ENCODE measurements at regions not wholly inside any gene's neighbourhood (a gene's known extent, or its start where the extent isn't known, plus 50 kb on each side); places are given as distances from the start of the nearest gene placed in this dataset.

- Histone ChIP-seq H3K4me2 (ENCODE audit: low read depth, low read length, poor library complexity, severe bottlenecking) (no peak overlapping the region), H3K9me2 (replicated peaks; ENCODE audit: insufficient read depth, low read length) (no peaks in the 10 kb centered on the region), H3K9me3 (ENCODE audit: low read length) (no peaks in the 10 kb centered on the region), H3K4me3 (ENCODE audit: low read length) (no peak overlapping the region), H3K4me1 (ENCODE audit: low read length) (no peaks in the 10 kb centered on the region), H3K27me3 (ENCODE audit: low read length) (no peaks in the 10 kb centered on the region), H4K20me1 (ENCODE audit: insufficient read depth, low read depth, low read length) (no peaks in the 10 kb centered on the region), H3K79me2 (ENCODE audit: low read length) (no peaks in the 10 kb centered on the region), H3K36me3 (ENCODE audit: insufficient read depth, low read length) (no peaks in the 10 kb centered on the region), H3K9ac (ENCODE audit: low read length) (no peak overlapping the region), H3K27ac (ENCODE audit: low read length) (no peak overlapping the region), H2AFZ (ENCODE audit: low read length) (no peak overlapping the region)
- no peak for DNase-seq
Measured at GRCh38 chrX:20421697-20422096, 155.0 kb upstream of the RPS6KA3 start.

DNA sequence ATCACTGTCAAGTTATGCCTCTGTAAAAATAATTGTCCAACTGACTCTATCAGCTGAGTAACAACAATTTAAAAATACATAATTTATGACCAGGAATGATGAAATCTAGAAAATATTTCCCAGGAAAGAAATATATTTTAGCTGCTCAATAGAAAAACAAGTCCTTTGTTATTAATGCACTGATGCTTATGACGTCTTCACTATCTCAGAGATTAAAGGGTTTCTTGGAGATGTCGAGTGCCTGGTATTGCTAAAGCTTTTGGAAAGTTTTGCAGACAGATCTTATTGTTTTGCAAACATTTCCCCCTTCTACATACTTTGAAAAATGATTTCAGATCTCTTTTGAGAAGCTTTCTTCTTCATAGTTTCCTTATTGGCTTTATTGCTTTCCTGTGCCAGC, 154.6 kb upstream of the RPS6KA3 start:
- Histone ChIP-seq H3K9ac (ENCODE audit: low read length) (no peak overlapping the region), H3K36me3 (ENCODE audit: insufficient read depth, low read length) (no peaks in the 10 kb centered on the region), H3K27me3 (ENCODE audit: low read length) (no peaks in the 10 kb centered on the region), H3K4me1 (ENCODE audit: low read length) (no peaks in the 10 kb centered on the region), H4K20me1 (ENCODE audit: insufficient read depth, low read depth, low read length) (no peaks in the 10 kb centered on the region), H3K79me2 (ENCODE audit: low read length) (no peaks in the 10 kb centered on the region), H3K9me2 (replicated peaks; ENCODE audit: insufficient read depth, low read length) (no peaks in the 10 kb centered on the region), H3K27ac (ENCODE audit: low read length) (no peak overlapping the region), H3K4me3 (ENCODE audit: low read length) (no peak overlapping the region), H3K9me3 (ENCODE audit: low read length) (no peaks in the 10 kb centered on the region), H3K4me2 (ENCODE audit: low read depth, low read length, poor library complexity, severe bottlenecking) (no peak overlapping the region), H2AFZ (ENCODE audit: low read length) (no peak overlapping the region)
- no peak for DNase-seq

- Histone ChIP-seq H3K27me3 (ENCODE audit: low read length) (no peaks in the 10 kb centered on the region), H3K27ac (ENCODE audit: low read length) (no peak overlapping the region), H3K9ac (ENCODE audit: low read length) (no peak overlapping the region), H3K4me3 (ENCODE audit: low read length) (no peak overlapping the region), H2AFZ (ENCODE audit: low read length) (no peak overlapping the region), H4K20me1 (ENCODE audit: insufficient read depth, low read depth, low read length) (no peaks in the 10 kb centered on the region), H3K9me3 (ENCODE audit: low read length) (no peaks in the 10 kb centered on the region), H3K9me2 (replicated peaks; ENCODE audit: insufficient read depth, low read length) (no peaks in the 10 kb centered on the region), H3K4me1 (ENCODE audit: low read length) (no peaks in the 10 kb centered on the region), H3K4me2 (ENCODE audit: low read depth, low read length, poor library complexity, severe bottlenecking) (no peak overlapping the region), H3K79me2 (ENCODE audit: low read length) (no peaks in the 10 kb centered on the region), H3K36me3 (ENCODE audit: insufficient read depth, low read length) (no peaks in the 10 kb centered on the region)
- no peak for DNase-seq
Measured at GRCh38 chrX:20420058-20420457, 153.3 kb upstream of the RPS6KA3 start.

- DNase-seq: no peak
- no peak overlapping the region for H3K9ac ChIP-seq (ENCODE audit: low read length)
Measured at GRCh38 chrX:20418379-20419150, 151.9 kb upstream of the RPS6KA3 start.

DNA sequence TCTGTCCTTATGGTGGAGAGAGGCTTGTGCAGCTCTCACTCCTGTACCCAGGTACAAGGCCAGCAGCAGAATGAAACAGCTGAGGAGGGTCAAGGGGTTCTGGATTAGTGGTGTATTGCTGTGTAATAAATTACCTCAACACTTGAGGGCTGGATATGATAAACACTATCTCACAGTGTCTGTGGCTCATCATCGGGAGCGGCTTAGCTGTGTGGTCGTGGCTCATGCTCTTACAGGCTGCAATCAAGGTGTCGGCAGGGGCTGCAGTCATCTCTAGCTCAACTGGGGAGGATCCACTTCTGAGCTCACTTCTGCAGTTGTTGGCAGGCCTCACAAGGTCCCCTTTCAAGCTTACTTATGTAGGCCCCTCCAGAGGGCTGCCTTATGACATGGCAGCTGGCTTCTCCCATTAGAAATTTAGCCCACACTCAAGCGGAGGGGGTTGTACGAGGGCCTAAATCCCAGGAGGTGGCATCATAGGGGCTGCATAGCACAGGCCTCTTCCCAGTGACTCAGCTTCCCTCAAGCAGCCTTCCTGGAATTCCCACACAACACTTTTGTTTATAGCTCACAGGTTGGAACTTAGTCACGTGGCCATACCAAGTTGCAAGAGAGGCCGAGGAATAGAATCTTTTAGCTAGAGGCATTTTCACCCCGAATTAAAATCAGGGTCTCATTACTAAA, 148.2 kb upstream of the RPS6KA3 start:
- Histone ChIP-seq H3K9ac (ENCODE audit: low read length) (no peak overlapping the region), H3K79me2 (ENCODE audit: low read length) (no peaks in the 10 kb centered on the region), H3K4me3 (ENCODE audit: low read length) (no peak overlapping the region), H3K9me2 (replicated peaks; ENCODE audit: insufficient read depth, low read length) (no peaks in the 10 kb centered on the region), H3K36me3 (ENCODE audit: insufficient read depth, low read length) (no peaks in the 10 kb centered on the region), H3K27ac (ENCODE audit: low read length) (no peak overlapping the region), H2AFZ (ENCODE audit: low read length) (no peak overlapping the region), H3K4me1 (ENCODE audit: low read length) (no peaks in the 10 kb centered on the region), H3K9me3 (ENCODE audit: low read length) (no peaks in the 10 kb centered on the region), H3K4me2 (ENCODE audit: low read depth, low read length, poor library complexity, severe bottlenecking) (no peak overlapping the region), H3K27me3 (ENCODE audit: low read length) (no peaks in the 10 kb centered on the region), H4K20me1 (ENCODE audit: insufficient read depth, low read depth, low read length) (no peaks in the 10 kb centered on the region)
- DNase-seq: no peak

More at GRCh38 chrX:20418379-20419150, 151.9 kb upstream of the RPS6KA3 start:
- Histone ChIP-seq H3K79me2 (ENCODE audit: low read length) (no peaks in the 10 kb centered on the region), H3K4me1 (ENCODE audit: low read length) (no peaks in the 10 kb centered on the region), H4K20me1 (ENCODE audit: insufficient read depth, low read depth, low read length) (no peaks in the 10 kb centered on the region), H3K9me3 (ENCODE audit: low read length) (no peaks in the 10 kb centered on the region), H3K4me3 (ENCODE audit: low read length) (no peak overlapping the region), H3K27ac (ENCODE audit: low read length) (no peak overlapping the region), H3K27me3 (ENCODE audit: low read length) (no peaks in the 10 kb centered on the region), H2AFZ (ENCODE audit: low read length) (no peak overlapping the region), H3K36me3 (ENCODE audit: insufficient read depth, low read length) (no peaks in the 10 kb centered on the region), H3K4me2 (ENCODE audit: low read depth, low read length, poor library complexity, severe bottlenecking) (no peak overlapping the region), H3K9me2 (replicated peaks; ENCODE audit: insufficient read depth, low read length) (no peaks in the 10 kb centered on the region)

DNA sequence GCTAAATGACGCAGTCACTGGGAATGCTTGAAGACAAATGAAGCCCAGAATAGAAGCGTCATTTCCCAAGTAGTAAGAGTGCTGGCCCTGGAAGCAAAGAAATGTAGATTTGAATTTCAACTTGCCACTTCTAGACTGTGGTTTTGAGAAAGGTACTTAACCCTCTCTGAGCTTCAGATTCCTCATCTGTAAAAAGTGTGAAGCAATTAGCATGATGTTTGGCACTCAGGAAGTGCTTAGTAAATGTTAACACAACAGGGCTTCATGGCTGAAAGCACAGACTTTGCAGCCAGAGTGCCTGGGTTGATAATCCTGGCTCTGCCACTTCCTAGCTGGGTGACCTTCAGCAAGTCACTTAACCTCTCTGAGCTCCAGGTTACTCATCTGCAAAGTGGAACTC, 147.4 kb upstream of the RPS6KA3 start:
- no peak overlapping the region for H3K27ac ChIP-seq (ENCODE audit: low read length)
- no peaks in the 10 kb centered on the region for H3K79me2 ChIP-seq (ENCODE audit: low read length)
- H3K9ac ChIP-seq (ENCODE audit: low read length): no peak overlapping the region
- H3K27me3 ChIP-seq (ENCODE audit: low read length): no peaks in the 10 kb centered on the region
- H4K20me1 ChIP-seq (ENCODE audit: insufficient read depth, low read depth, low read length): no peaks in the 10 kb centered on the region
- no peak for DNase-seq
- no peaks in the 10 kb centered on the region for H3K9me3 ChIP-seq (ENCODE audit: low read length)
- no peak overlapping the region for H2AFZ ChIP-seq (ENCODE audit: low read length)
- no peaks in the 10 kb centered on the region for H3K9me2 ChIP-seq (replicated peaks; ENCODE audit: insufficient read depth, low read length)
- H3K36me3 ChIP-seq (ENCODE audit: insufficient read depth, low read length): no peaks in the 10 kb centered on the region
- no peaks in the 10 kb centered on the region for H3K4me1 ChIP-seq (ENCODE audit: low read length)
- H3K4me2 ChIP-seq (ENCODE audit: low read depth, low read length, poor library complexity, severe bottlenecking): no peak overlapping the region
- H3K4me3 ChIP-seq (ENCODE audit: low read length): no peak overlapping the region

DNA sequence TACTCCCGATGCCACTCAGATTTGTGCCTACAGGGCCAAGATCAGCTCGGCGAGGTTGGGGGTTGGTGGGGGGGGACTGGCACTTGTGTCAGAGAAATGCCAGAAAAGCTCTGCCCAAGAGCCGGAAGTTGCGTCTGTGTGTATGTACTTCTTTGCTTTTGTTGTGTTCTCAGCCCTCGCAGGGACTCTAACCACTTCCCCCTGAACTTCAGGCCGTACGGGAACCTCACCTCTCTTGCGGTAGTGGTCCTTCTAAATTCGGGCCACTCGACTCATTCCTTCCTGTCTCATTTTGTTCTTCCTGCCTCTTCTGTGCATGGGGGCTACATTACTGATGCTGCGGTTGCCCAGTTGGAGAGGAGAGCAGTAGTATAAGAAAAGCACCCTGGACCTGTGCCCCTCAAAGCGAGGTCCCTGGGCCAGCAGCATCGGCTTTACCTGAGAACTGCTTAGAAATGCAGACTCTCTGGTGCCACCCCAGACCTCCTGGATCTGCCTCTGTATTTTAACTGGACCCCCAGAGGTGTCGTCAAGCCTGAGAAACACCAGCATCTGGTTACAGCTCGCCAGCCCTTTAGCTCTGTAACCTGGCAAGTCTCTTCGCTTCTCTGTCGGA, 146.3 kb upstream of the RPS6KA3 start:
- H3K9me2 ChIP-seq (replicated peaks; ENCODE audit: insufficient read depth, low read length): no peaks in the 10 kb centered on the region
- no peak for DNase-seq
- no peaks in the 10 kb centered on the region for H4K20me1 ChIP-seq (ENCODE audit: insufficient read depth, low read depth, low read length)
- H3K9me3 ChIP-seq (ENCODE audit: low read length): no peaks in the 10 kb centered on the region
- H3K27me3 ChIP-seq (ENCODE audit: low read length): no peaks in the 10 kb centered on the region
- H2AFZ ChIP-seq (ENCODE audit: low read length): no peak overlapping the region
- H3K27ac ChIP-seq (ENCODE audit: low read length): no peak overlapping the region
- no peaks in the 10 kb centered on the region for H3K36me3 ChIP-seq (ENCODE audit: insufficient read depth, low read length)
- no peaks in the 10 kb centered on the region for H3K4me1 ChIP-seq (ENCODE audit: low read length)
- H3K4me3 ChIP-seq (ENCODE audit: low read length): no peak overlapping the region
- no peaks in the 10 kb centered on the region for H3K79me2 ChIP-seq (ENCODE audit: low read length)
- H3K9ac ChIP-seq (ENCODE audit: low read length): no peak overlapping the region
- H3K4me2 ChIP-seq (ENCODE audit: low read depth, low read length, poor library complexity, severe bottlenecking): no peak overlapping the region

DNA sequence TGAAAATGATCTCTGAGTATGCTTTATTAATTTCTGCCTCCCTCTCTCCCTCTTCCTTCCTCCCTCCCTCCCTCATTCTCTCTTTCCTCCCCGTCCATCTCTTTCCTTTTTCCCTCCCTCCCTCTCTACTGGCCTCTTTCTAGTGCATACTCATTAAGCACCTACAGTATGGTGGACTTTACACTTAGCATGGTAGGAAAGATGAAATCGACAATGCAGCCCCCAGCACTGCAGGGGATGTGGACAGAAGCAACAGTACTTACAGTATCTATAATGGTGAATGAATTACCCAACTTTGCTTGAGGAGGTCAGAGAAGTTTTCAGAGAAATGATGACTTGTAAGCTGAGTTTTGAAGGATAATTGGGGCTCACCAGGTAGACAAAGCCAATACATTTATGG, 143.8 kb upstream of the RPS6KA3 start:
- Histone ChIP-seq H3K9ac (ENCODE audit: low read length) (no peak overlapping the region), H3K9me2 (replicated peaks; ENCODE audit: insufficient read depth, low read length) (no peaks in the 10 kb centered on the region), H3K4me2 (ENCODE audit: low read depth, low read length, poor library complexity, severe bottlenecking) (no peak overlapping the region), H3K79me2 (ENCODE audit: low read length) (no peaks in the 10 kb centered on the region), H3K27me3 (ENCODE audit: low read length) (no peaks in the 10 kb centered on the region), H3K4me3 (ENCODE audit: low read length) (no peak overlapping the region), H4K20me1 (ENCODE audit: insufficient read depth, low read depth, low read length) (no peaks in the 10 kb centered on the region), H3K36me3 (ENCODE audit: insufficient read depth, low read length) (no peaks in the 10 kb centered on the region), H3K4me1 (ENCODE audit: low read length) (no peaks in the 10 kb centered on the region), H3K9me3 (ENCODE audit: low read length) (no peaks in the 10 kb centered on the region), H3K27ac (ENCODE audit: low read length) (no peak overlapping the region), H2AFZ (ENCODE audit: low read length) (no peak overlapping the region)
- DNase-seq: no peak
